ENCODE measurements at regions not wholly inside any gene's neighbourhood (a gene's known extent, or its start where the extent isn't known, plus 50 kb on each side); places are given as distances from the start of the nearest gene placed in this dataset.

DNA sequence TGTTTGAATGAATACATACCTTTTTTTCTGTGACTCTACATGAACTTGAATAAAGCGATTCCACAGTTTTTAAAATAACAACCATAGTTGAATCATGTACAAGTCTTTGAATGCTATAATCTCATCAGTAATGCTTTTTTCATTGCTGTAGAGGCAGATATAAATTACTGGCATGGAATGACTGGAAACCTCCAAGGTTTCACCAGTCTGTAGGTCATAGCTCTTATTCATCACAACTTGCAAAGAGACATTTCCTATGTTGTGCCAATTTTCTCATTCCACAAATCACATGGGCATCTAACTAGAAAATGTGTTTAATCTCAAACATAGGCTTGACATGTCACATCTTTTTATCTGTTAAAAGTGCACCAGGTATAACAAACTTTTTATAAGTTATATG, 407.1 kb upstream of the KCNMB2 start:
- no peaks in the 10 kb centered on the region for H3K4me1 Mint-ChIP-seq (ENCODE audit: low read depth, unreplicated experiment)
- no peak overlapping the region for H3K4me3 Mint-ChIP-seq (ENCODE audit: unreplicated experiment)
- no peak overlapping the region for H3K27ac Mint-ChIP-seq (ENCODE audit: unreplicated experiment)
- H3K4me3 ChIP-seq (ENCODE audit: low read depth, low read length), result no peak overlapping the region
- ChIA-PET CTCF (no interaction called here), POLR2A (no interaction called here)
- H3K9me3 ChIP-seq, result no peaks in the 10 kb centered on the region
- H3K27me3 ChIP-seq (replicated peaks; ENCODE audit: control insufficient read depth, insufficient read depth, low read length), result no peaks in the 10 kb centered on the region
- no peaks in the 10 kb centered on the region for H3K9me3 Mint-ChIP-seq (ENCODE audit: unreplicated experiment)
- H3K27me3 Mint-ChIP-seq (ENCODE audit: insufficient read depth, unreplicated experiment), result no peaks in the 10 kb centered on the region
- no peak for DNase-seq
- H3K4me1 ChIP-seq, result no peaks in the 10 kb centered on the region
- no peaks in the 10 kb centered on the region for H3K36me3 Mint-ChIP-seq (ENCODE audit: insufficient read depth, unreplicated experiment)
- no TSS peak for BruUV-seq (replicated peaks)
- H3K36me3 ChIP-seq (ENCODE audit: control insufficient read depth, insufficient read depth, low read length), result no peaks in the 10 kb centered on the region
- TF ChIP-seq, protein P1, sequence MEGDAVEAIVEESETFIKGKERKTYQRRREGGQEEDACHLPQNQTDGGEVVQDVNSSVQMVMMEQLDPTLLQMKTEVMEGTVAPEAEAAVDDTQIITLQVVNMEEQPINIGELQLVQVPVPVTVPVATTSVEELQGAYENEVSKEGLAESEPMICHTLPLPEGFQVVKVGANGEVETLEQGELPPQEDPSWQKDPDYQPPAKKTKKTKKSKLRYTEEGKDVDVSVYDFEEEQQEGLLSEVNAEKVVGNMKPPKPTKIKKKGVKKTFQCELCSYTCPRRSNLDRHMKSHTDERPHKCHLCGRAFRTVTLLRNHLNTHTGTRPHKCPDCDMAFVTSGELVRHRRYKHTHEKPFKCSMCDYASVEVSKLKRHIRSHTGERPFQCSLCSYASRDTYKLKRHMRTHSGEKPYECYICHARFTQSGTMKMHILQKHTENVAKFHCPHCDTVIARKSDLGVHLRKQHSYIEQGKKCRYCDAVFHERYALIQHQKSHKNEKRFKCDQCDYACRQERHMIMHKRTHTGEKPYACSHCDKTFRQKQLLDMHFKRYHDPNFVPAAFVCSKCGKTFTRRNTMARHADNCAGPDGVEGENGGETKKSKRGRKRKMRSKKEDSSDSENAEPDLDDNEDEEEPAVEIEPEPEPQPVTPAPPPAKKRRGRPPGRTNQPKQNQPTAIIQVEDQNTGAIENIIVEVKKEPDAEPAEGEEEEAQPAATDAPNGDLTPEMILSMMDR (IDR thresholded peaks at IDR 0.05; ENCODE audit: insufficient read depth in 1 of 2, low read depth in 1 of 2, low read length in 1 of 2, severe bottlenecking in 1 of 2, unreplicated experiment in 1 of 2), result no peak
- intact Hi-C loops (cut with micrococcal nuclease; ENCODE audit: unreplicated experiment), result no loop called here

DNA sequence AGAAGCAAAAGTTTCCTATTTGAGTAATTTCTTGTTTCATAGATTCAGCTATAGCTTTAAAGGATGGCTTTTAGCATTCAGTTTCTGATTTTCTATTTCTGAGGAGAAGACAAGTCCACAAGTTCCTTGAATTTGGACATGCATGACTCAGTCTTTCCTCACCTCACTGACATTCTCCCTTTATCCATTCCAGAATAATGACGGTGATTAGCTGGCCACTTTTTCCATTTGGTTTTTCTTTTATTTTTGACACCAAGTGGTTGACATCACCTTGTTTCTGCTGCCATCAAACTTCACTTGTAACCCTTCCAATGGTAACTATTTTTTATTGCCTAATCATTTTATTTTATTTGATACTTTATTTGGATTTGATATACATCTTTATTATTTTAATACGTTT, 404.4 kb upstream of the KCNMB2 start:
- TF ChIP-seq, protein P1 (IDR thresholded peaks at IDR 0.05; ENCODE audit: insufficient read depth in 1 of 2, low read depth in 1 of 2, low read length in 1 of 2, severe bottlenecking in 1 of 2, unreplicated experiment in 1 of 2), result no peak
- Mint-ChIP-seq H3K9me3 (ENCODE audit: unreplicated experiment) (no peaks in the 10 kb centered on the region), H3K4me1 (ENCODE audit: low read depth, unreplicated experiment) (no peaks in the 10 kb centered on the region), H3K27ac (ENCODE audit: unreplicated experiment) (no peak overlapping the region), H3K27me3 (ENCODE audit: insufficient read depth, unreplicated experiment) (no peaks in the 10 kb centered on the region), H3K4me3 (ENCODE audit: unreplicated experiment) (no peak overlapping the region), H3K36me3 (ENCODE audit: insufficient read depth, unreplicated experiment) (no peaks in the 10 kb centered on the region)
- Histone ChIP-seq H3K9me3 (no peaks in the 10 kb centered on the region), H3K36me3 (ENCODE audit: control insufficient read depth, insufficient read depth, low read length) (no peaks in the 10 kb centered on the region), H3K27me3 (replicated peaks; ENCODE audit: control insufficient read depth, insufficient read depth, low read length) (no peaks in the 10 kb centered on the region), H3K4me1 (no peaks in the 10 kb centered on the region), H3K4me3 (ENCODE audit: low read depth, low read length) (no peak overlapping the region)
- BruUV-seq (replicated peaks), result no TSS peak
- ChIA-PET CTCF (interaction anchor here (0.6 kb wide), 1 partner anchor 16 kb away, joined by 4 read pairs; no protein-coding TSS in a partner anchor), POLR2A (no interaction called here)
- intact Hi-C loops (cut with micrococcal nuclease; ENCODE audit: unreplicated experiment), result no loop called here
- no peak for DNase-seq

DNA sequence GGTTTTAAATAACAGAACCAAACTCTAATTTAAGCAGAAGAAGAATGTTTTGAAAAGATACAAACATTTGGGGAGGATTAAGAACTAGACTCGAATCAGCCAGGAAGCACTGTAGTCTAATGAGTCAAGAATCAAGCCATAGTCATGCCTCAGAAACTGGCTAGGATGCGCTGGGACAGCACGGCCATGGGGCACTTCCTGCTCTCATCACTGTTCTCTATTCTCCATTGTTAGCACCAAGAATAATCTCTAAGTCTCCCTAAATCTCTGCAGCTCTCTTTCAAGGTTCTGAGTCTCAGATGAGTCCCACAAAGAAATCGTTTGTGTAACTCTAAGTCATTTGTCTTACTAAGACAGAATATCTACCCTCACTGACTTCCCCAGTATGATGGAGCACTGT, 399.0 kb upstream of the KCNMB2 start:
- H3K9me3 Mint-ChIP-seq (ENCODE audit: unreplicated experiment), result peaks cover 12% of the 10 kb centered on the region
- H3K4me1 Mint-ChIP-seq (ENCODE audit: low read depth, unreplicated experiment), result no peaks in the 10 kb centered on the region
- POLR2A ChIA-PET, result no interaction called here
- no TSS peak for BruUV-seq (replicated peaks)
- no peak for DNase-seq
- no peak overlapping the region for H3K4me3 Mint-ChIP-seq (ENCODE audit: unreplicated experiment)
- no peaks in the 10 kb centered on the region for H3K36me3 ChIP-seq (ENCODE audit: control insufficient read depth, insufficient read depth, low read length)
- H3K27me3 ChIP-seq (replicated peaks; ENCODE audit: control insufficient read depth, insufficient read depth, low read length), result no peaks in the 10 kb centered on the region
- CTCF ChIA-PET, result no interaction called here
- TF ChIP-seq, protein P1 (IDR thresholded peaks at IDR 0.05; ENCODE audit: insufficient read depth in 1 of 2, low read depth in 1 of 2, low read length in 1 of 2, severe bottlenecking in 1 of 2, unreplicated experiment in 1 of 2), result no peak
- H3K9me3 ChIP-seq, result no peaks in the 10 kb centered on the region
- no peaks in the 10 kb centered on the region for H3K4me1 ChIP-seq
- H3K27ac Mint-ChIP-seq (ENCODE audit: unreplicated experiment), result no peak overlapping the region
- H3K36me3 Mint-ChIP-seq (ENCODE audit: insufficient read depth, unreplicated experiment), result no peaks in the 10 kb centered on the region
- H3K4me3 ChIP-seq (ENCODE audit: low read depth, low read length), result no peak overlapping the region
- intact Hi-C loops (cut with micrococcal nuclease; ENCODE audit: unreplicated experiment), result no loop called here
- no peaks in the 10 kb centered on the region for H3K27me3 Mint-ChIP-seq (ENCODE audit: insufficient read depth, unreplicated experiment)

Data from Caco-2 (cell line).